Endodermal cell (in vitro differentiated cells): ENCODE measurements at regions not wholly inside any gene's neighbourhood (a gene's known extent, or its start where the extent isn't known, plus 50 kb on each side); places are given as distances from the start of the nearest gene placed in this dataset.

Experiments
- DNase-seq: peaks from one replicate; pipeline ENCODE4 v3.0.0-alpha.2; 2017
- H3K27ac ChIP-seq: 2 replicates; pipeline ENCODE4 v1.5.1; 2013; ENCODE audit warnings: mild to moderate bottlenecking, low read depth, low read length, moderate library complexity
- H3K27me3 ChIP-seq: 2 replicates; pipeline ENCODE4 v1.6.1; 2013; ENCODE audit warnings: mild to moderate bottlenecking, low read length, moderate library complexity; ENCODE audit not compliant: insufficient read depth, control insufficient read depth, poor library complexity, severe bottlenecking
- H3K36me3 ChIP-seq: 2 replicates; pipeline ENCODE4 v1.7.0; 2013; ENCODE audit warnings: mild to moderate bottlenecking, low read length, moderate library complexity; ENCODE audit not compliant: control insufficient read depth, insufficient read depth
- H3K4me1 ChIP-seq: one replicate; pipeline ENCODE4 v1.7.0; 2013; ENCODE audit warnings: low read length; ENCODE audit not compliant: control insufficient read depth, insufficient read depth
- H3K4me3 ChIP-seq: 2 replicates; pipeline ENCODE4 v1.5.1; 2013; ENCODE audit warnings: mild to moderate bottlenecking, low read length, moderate library complexity
- H3K9ac ChIP-seq: 2 replicates; pipeline ENCODE4 v1.6.1; 2013; ENCODE audit warnings: mild to moderate bottlenecking, low read length, moderate library complexity; ENCODE audit not compliant: poor library complexity, severe bottlenecking; ENCODE audit errors: extremely low read depth
- H3K9me3 ChIP-seq: 2 replicates; pipeline ENCODE4 v1.6.1; 2013; ENCODE audit warnings: mild to moderate bottlenecking, low read length, moderate library complexity; ENCODE audit not compliant: control insufficient read depth
- H3K27ac Mint-ChIP-seq: 2 replicates; pipeline ENCODE4 v1.8.0; 2020; ENCODE audit warnings: mixed read lengths
- H3K27me3 Mint-ChIP-seq: 2 replicates; pipeline ENCODE4 v1.8.0; 2021; ENCODE audit warnings: mild to moderate bottlenecking, mixed read lengths; ENCODE audit not compliant: insufficient read depth
- H3K36me3 Mint-ChIP-seq: 2 replicates; pipeline ENCODE4 v1.8.0; 2020; ENCODE audit warnings: low read depth, mixed read lengths
- H3K4me1 Mint-ChIP-seq: 2 replicates; pipeline ENCODE4 v1.8.0; 2020; ENCODE audit warnings: mixed read lengths
- H3K4me3 Mint-ChIP-seq: 2 replicates; pipeline ENCODE4 v1.8.0; 2020; ENCODE audit warnings: mild to moderate bottlenecking, moderate library complexity, mixed read lengths
- H3K9me3 Mint-ChIP-seq: 2 replicates; pipeline ENCODE4 v1.8.0; 2020; ENCODE audit warnings: mild to moderate bottlenecking, mixed read lengths
- WGBS, 2 experiments: methylation state at CpG; one replicate each; pipeline versions ENCODE4 v1.1.5 to v1.1.7; 2013; ENCODE audit warnings: missing lambda C conversion rate in 2 of 2, mixed read lengths in 1 of 2; ENCODE audit not compliant: insufficient coverage in 1 of 2, insufficient read length in 1 of 2; 5-methylcytosine and 5-hydroxymethylcytosine counted together
- TF ChIP-seq, protein P1 (sequence below): fragments of 200-600 bp; sonication (generic); conservative IDR thresholded peaks from 2 replicates; pipeline ENCODE4 v1.5.0; 2021; ENCODE audit warnings: antibody characterized with exemption, mild to moderate bottlenecking

DNA sequence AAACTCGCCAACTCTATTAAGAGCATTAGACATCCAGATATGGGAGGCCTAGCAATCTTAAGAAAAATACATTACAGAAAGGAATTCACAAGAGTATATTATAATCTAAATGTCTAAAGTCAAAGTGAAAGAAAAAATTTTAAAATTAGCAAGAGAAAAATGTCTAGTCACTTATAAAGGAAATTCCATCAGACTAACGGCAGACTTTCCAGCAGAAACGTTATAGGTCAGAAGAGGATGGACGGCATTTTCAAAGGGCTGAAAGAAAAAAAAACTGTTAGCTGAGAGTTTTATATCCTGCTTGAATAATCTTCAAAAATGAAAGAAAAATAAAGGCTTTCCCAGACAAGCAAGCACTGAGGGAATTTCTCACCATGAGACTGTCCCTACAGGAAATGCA, 269.0 kb downstream of the HDGFL1 start:
- peaks cover 7% of the 10 kb centered on the region for H3K36me3 Mint-ChIP-seq
- H3K9me3 ChIP-seq: peaks cover 25% of the 10 kb centered on the region
- no peaks in the 10 kb centered on the region for H3K4me1 ChIP-seq
- H3K27me3 ChIP-seq: no peaks in the 10 kb centered on the region
- no peak overlapping the region for H3K27ac ChIP-seq
- WGBS, 2 experiments: 91 to 96% methylated on average over 3 of the region's 4 CpGs
- no peak for DNase-seq
- H3K9ac ChIP-seq: no peak overlapping the region
- no peak overlapping the region for H3K4me3 ChIP-seq
- TF ChIP-seq, protein P1, sequence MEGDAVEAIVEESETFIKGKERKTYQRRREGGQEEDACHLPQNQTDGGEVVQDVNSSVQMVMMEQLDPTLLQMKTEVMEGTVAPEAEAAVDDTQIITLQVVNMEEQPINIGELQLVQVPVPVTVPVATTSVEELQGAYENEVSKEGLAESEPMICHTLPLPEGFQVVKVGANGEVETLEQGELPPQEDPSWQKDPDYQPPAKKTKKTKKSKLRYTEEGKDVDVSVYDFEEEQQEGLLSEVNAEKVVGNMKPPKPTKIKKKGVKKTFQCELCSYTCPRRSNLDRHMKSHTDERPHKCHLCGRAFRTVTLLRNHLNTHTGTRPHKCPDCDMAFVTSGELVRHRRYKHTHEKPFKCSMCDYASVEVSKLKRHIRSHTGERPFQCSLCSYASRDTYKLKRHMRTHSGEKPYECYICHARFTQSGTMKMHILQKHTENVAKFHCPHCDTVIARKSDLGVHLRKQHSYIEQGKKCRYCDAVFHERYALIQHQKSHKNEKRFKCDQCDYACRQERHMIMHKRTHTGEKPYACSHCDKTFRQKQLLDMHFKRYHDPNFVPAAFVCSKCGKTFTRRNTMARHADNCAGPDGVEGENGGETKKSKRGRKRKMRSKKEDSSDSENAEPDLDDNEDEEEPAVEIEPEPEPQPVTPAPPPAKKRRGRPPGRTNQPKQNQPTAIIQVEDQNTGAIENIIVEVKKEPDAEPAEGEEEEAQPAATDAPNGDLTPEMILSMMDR: no peak
- peaks cover 48% of the 10 kb centered on the region for H3K9me3 Mint-ChIP-seq
- H3K4me3 Mint-ChIP-seq: no peak overlapping the region
- no peaks in the 10 kb centered on the region for H3K36me3 ChIP-seq
- no peak overlapping the region for H3K27ac Mint-ChIP-seq
- no peaks in the 10 kb centered on the region for H3K4me1 Mint-ChIP-seq
- no peaks in the 10 kb centered on the region for H3K27me3 Mint-ChIP-seq

DNA sequence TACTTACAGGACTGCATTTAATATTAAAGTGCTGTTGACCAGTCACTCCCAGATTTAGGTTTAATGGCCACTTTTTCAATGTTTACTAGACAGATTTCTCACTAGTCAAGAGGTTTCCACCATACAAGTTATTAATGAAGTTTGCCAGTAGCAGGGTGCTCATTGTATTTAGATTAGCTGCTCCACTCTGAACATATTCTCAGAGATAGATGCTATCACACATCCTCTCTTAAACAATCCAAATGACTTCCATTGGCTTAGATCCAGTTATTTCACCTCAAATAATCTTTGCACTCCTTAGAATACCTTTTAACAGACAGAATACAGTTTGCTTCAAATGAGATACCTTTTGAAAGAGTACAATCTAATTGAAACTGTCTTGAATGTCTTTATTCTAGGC, 276.1 kb downstream of the HDGFL1 start:
- Histone ChIP-seq H3K4me1 (no peaks in the 10 kb centered on the region), H3K36me3 (no peaks in the 10 kb centered on the region), H3K27me3 (no peaks in the 10 kb centered on the region), H3K4me3 (no peak overlapping the region), H3K9me3 (peaks cover 9% of the 10 kb centered on the region), H3K27ac (no peak overlapping the region), H3K9ac (no peak overlapping the region)
- TF ChIP-seq, protein P1: no peak
- no peaks in the 10 kb centered on the region for H3K4me1 Mint-ChIP-seq
- H3K27me3 Mint-ChIP-seq: no peaks in the 10 kb centered on the region
- H3K4me3 Mint-ChIP-seq: no peak overlapping the region
- H3K9me3 Mint-ChIP-seq: peaks cover 26% of the 10 kb centered on the region
- peaks cover 3% of the 10 kb centered on the region for H3K36me3 Mint-ChIP-seq
- DNase-seq: no peak
- no peak overlapping the region for H3K27ac Mint-ChIP-seq

DNA sequence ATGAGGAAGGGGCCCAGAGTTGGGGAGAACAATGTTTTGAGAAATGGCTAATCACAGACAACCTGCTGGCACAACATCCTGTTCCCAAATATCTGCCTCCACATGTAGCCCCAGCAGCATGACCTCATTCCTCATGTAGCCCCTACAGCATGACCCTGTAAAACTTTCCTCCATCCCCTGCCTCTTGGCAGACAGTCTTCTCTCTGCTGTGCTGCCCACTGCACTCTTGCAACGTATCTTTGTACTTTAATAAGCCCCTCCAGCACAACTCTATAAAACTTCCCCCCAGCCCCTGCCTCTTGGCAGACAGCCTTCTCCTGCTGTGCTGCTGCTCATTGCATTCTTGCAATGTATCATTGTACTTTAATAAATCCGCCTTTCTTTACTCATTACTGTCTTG, 278.8 kb downstream of the HDGFL1 start:
- TF ChIP-seq, protein P1: no peak
- Histone ChIP-seq H3K27ac (no peak overlapping the region), H3K4me1 (no peaks in the 10 kb centered on the region), H3K4me3 (no peak overlapping the region), H3K9ac (no peak overlapping the region), H3K9me3 (peaks cover 5% of the 10 kb centered on the region), H3K27me3 (no peaks in the 10 kb centered on the region), H3K36me3 (no peaks in the 10 kb centered on the region)
- DNase-seq: no peak
- no peak overlapping the region for H3K27ac Mint-ChIP-seq
- 86 to 94% methylated on average over 1 to 2 of the region's 2 CpGs for WGBS, 2 experiments
- peaks cover 3% of the 10 kb centered on the region for H3K36me3 Mint-ChIP-seq
- H3K9me3 Mint-ChIP-seq: peaks cover 14% of the 10 kb centered on the region
- no peak overlapping the region for H3K4me3 Mint-ChIP-seq
- H3K4me1 Mint-ChIP-seq: no peaks in the 10 kb centered on the region
- no peaks in the 10 kb centered on the region for H3K27me3 Mint-ChIP-seq
